ENCODE measurements at regions not wholly inside any gene's neighbourhood (a gene's known extent, or its start where the extent isn't known, plus 50 kb on each side); places are given as distances from the start of the nearest gene placed in this dataset.

- Histone ChIP-seq H3K9me3 (peaks cover 0 to 3% (median 0%) of the 10 kb centered on the region in 4 donors), H3K4me3 (no peak overlapping the region), H3K4me1 (no peaks in the 10 kb centered on the region), H3K27me3 (no peaks in the 10 kb centered on the region), H3K36me3 (no peaks in the 10 kb centered on the region), H3K27ac (no peak overlapping the region)
- intact Hi-C loops (cut with DNase I) = no loop called here
- 74% methylated on average over 3 of the region's 3 CpGs for WGBS, 2 donors
- no peak for DNase-seq
- no peak for TF ChIP-seq POLR2A (IDR thresholded peaks at IDR 0.05)
- TF ChIP-seq, protein P1, sequence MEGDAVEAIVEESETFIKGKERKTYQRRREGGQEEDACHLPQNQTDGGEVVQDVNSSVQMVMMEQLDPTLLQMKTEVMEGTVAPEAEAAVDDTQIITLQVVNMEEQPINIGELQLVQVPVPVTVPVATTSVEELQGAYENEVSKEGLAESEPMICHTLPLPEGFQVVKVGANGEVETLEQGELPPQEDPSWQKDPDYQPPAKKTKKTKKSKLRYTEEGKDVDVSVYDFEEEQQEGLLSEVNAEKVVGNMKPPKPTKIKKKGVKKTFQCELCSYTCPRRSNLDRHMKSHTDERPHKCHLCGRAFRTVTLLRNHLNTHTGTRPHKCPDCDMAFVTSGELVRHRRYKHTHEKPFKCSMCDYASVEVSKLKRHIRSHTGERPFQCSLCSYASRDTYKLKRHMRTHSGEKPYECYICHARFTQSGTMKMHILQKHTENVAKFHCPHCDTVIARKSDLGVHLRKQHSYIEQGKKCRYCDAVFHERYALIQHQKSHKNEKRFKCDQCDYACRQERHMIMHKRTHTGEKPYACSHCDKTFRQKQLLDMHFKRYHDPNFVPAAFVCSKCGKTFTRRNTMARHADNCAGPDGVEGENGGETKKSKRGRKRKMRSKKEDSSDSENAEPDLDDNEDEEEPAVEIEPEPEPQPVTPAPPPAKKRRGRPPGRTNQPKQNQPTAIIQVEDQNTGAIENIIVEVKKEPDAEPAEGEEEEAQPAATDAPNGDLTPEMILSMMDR (IDR thresholded peaks at IDR 0.05) = no peak
- no peak for TF ChIP-seq POLR2AphosphoS5 (IDR thresholded peaks at IDR 0.05)
- TF ChIP-seq EP300 (IDR thresholded peaks at IDR 0.05) = no peak
Measured at GRCh38 chr5:105448271-105448670, 1885.7 kb upstream of the NUDT12 start.

GRCh38 chr5:105430516-105430915, 1867.9 kb upstream of the NUDT12 start:
- TF ChIP-seq POLR2A (IDR thresholded peaks at IDR 0.05) (no peak), EP300 (IDR thresholded peaks at IDR 0.05) (no peak), POLR2AphosphoS5 (IDR thresholded peaks at IDR 0.05) (no peak)
- TF ChIP-seq, protein P1 (IDR thresholded peaks at IDR 0.05) = no peak
- 65 to 67% methylated on average over 2 of the region's 2 CpGs for WGBS, 2 donors
- intact Hi-C loops (cut with DNase I) = no loop called here

DNA sequence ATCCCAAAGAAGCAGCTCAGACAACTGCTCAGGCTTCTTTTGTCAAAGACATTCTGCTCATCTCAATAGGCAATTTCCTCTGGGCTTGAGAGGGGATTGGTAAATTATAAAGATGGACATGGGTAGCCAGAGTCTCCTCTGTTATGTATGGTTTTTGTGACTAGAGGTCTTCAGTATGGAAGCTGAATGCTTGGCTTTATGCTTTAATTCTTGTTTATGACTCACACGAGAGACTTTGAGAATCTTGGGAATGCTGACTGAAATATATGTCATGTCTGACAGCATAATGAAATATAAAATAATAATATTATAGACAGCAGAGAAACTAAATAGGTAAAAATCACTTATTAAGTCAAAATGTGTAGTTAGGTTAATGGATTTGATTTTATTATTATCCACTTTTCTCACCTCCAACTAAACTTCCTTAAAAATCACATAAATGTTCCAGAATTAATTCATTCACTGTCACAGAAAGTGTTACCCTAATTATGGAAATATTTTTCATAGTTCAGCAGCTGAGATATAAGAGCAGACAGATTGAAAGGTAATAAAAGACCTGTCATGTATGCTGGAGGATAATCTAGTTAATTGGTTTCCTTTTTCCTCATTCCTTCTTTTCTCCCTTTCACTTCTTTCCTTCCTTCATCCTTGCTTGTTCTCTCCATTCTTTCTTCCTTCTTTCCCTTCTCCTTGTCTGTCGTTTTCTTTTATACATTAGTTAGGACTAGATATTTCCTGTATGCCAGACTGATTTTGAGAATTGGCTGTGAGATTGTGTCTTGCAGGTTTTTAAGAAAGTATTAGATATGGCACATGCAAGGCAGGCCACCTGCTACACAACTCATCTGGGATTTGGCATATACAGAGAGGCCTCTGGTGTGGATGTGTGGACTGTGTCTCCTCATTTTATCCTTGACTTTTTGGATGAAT, 1866.1 kb upstream of the NUDT12 start:
- Histone ChIP-seq H3K4me1 (no peaks in the 10 kb centered on the region), H3K9me3 (no peaks in the 10 kb centered on the region), H3K36me3 (no peaks in the 10 kb centered on the region), H3K27me3 (no peaks in the 10 kb centered on the region), H3K27ac (no peak overlapping the region), H3K4me3 (no peak overlapping the region)
- 52 to 69% methylated on average over 2 of the region's 2 CpGs for WGBS, 2 donors
- TF ChIP-seq EP300 (IDR thresholded peaks at IDR 0.05) = no peak
- TF ChIP-seq POLR2A (IDR thresholded peaks at IDR 0.05) = no peak
- TF ChIP-seq POLR2AphosphoS5 (IDR thresholded peaks at IDR 0.05) = no peak
- TF ChIP-seq, protein P1 (IDR thresholded peaks at IDR 0.05) = no peak
- intact Hi-C loops (cut with DNase I) = no loop called here
- no peak for DNase-seq

More at GRCh38 chr5:105430516-105430915, 1867.9 kb upstream of the NUDT12 start:
- H3K4me1 ChIP-seq = no peaks in the 10 kb centered on the region
- no peak for DNase-seq
- H3K4me3 ChIP-seq = no peak overlapping the region
- H3K27me3 ChIP-seq = no peaks in the 10 kb centered on the region
- H3K36me3 ChIP-seq = no peaks in the 10 kb centered on the region
- H3K27ac ChIP-seq = no peak overlapping the region
- no peaks in the 10 kb centered on the region for H3K9me3 ChIP-seq

DNA sequence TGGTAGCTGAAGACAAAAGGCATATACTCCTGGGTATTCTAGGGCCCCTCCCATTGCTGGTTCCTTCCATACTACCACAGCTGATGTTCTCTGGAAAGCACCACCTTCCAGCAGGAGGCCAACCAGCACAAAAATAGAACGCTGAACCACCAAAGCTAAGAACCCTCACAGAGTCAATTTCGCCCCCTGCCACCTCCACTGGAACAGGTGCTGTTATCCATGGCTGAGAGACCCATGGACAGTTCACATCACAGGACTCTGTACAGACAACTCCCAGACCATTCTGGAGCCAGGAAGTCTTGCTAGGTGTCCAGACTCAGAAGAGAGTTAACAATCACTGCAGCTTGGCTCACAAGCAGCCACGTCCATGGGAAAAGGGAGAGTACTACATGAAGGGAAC, 1851.5 kb upstream of the NUDT12 start:
- Histone ChIP-seq H3K27ac (no peak overlapping the region), H3K4me1 (no peaks in the 10 kb centered on the region), H3K4me3 (no peak overlapping the region), H3K27me3 (no peaks in the 10 kb centered on the region), H3K36me3 (no peaks in the 10 kb centered on the region), H3K9me3 (no peaks in the 10 kb centered on the region)
- TF ChIP-seq POLR2AphosphoS5 (IDR thresholded peaks at IDR 0.05) (no peak), POLR2A (IDR thresholded peaks at IDR 0.05) (no peak), EP300 (IDR thresholded peaks at IDR 0.05) (no peak)
- TF ChIP-seq, protein P1 (IDR thresholded peaks at IDR 0.05) = no peak
- no peak for DNase-seq
- intact Hi-C loops (cut with DNase I) = no loop called here
- WGBS, 2 donors = 87% methylated on average over 3 of the region's 3 CpGs

Data from sigmoid colon (tissue), 6 donors.